Breast epithelium (tissue), 4 donors: ENCODE measurements at regions not wholly inside any gene's neighbourhood (a gene's known extent, or its start where the extent isn't known, plus 50 kb on each side); places are given as distances from the start of the nearest gene placed in this dataset.

Experiments
- DNase-seq, 2 donors: peaks; one replicate each; pipeline ENCODE4 v3.0.0-alpha.2; 2019; ENCODE audit warnings: low spot score in 2 of 2
- H3K27ac ChIP-seq, 2 donors: fragments of 200-600 bp; sonication (generic) in 1 of 2; one replicate each; pipeline ENCODE4 v1.5.1; 2016 to 2019; ENCODE audit warnings: mild to moderate bottlenecking in 1 of 2
- H3K27me3 ChIP-seq, 2 donors: fragments of 200-600 bp; sonication (generic) in 1 of 2; one replicate each; pipeline versions ENCODE4 v1.5.1 to v1.6.0; 2017 to 2019; ENCODE audit warnings: control low read depth in 1 of 2, mild to moderate bottlenecking in 1 of 2
- H3K36me3 ChIP-seq: fragments of 200-600 bp; one replicate; pipeline ENCODE4 v1.5.1; 2019
- H3K4me1 ChIP-seq, 2 donors: fragments of 200-600 bp; sonication (generic); one replicate each; pipeline ENCODE4 v1.5.1; 2016 to 2019; ENCODE audit warnings: control low read depth in 1 of 2
- H3K4me3 ChIP-seq, 3 donors: fragments of 200-600 bp; sonication (generic); 1 replicate in 2 of 3; 2 replicates in 1 of 3; pipeline ENCODE4 v1.5.1; 2016 to 2019; ENCODE audit warnings: mild to moderate bottlenecking in 3 of 3, moderate library complexity in 2 of 3
- H3K9me3 ChIP-seq, 2 donors: fragments of 200-600 bp; sonication (generic) in 1 of 2; one replicate each; pipeline ENCODE4 v1.5.1; 2016 to 2019; ENCODE audit warnings: control low read depth in 1 of 2
- POLR2A ChIP-seq: fragments of 450-650 bp; IDR thresholded peaks from one replicate; pipeline ENCODE4 v1.6.1; 2016; ENCODE audit warnings: antibody characterized with exemption, mild to moderate bottlenecking, moderate library complexity
- POLR2AphosphoS5 ChIP-seq, 3 donors: sonication (generic); formaldehyde crosslinking; IDR thresholded peaks; one replicate each; pipeline ENCODE4 v1.6.1; 2017; ENCODE audit warnings: antibody characterized with exemption in 3 of 3
- intact Hi-C: fragments of 100-400 bp; cut with DNase I; formaldehyde crosslinking; loops from one replicate; pipeline ENCODE4 v1.15.1; 2023; ENCODE audit warnings: low total_unique reads
- TF ChIP-seq, protein P1 (sequence below), 3 donors: fragments of 450-650 bp; IDR thresholded peaks; one replicate each; pipeline ENCODE4 v1.5.1; 2016 to 2017; ENCODE audit warnings: antibody characterized with exemption in 3 of 3, mild to moderate bottlenecking in 3 of 3, moderate library complexity in 3 of 3

DNA sequence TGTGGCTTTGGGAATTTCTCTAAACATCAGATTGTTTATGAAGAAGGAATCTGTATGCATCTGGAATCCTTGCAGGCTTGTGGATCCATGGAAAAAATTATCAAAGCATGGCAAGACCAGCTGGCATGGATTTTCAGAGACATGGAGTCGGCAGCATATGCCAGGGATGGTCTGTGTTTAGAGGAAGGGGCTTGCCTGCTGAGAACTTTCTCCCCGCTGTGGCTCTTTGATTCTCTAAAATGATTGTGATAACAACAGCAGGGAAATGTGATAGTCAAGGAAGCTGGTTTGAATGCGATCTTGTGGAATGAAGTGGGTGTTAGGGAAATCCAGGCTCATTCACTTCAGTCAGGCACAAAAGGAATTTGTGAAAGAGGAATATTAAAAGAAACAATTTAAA lies 245.7 kb upstream of the THRB start:
- H3K27me3 ChIP-seq = no peaks in the 10 kb centered on the region
- intact Hi-C loops = no loop called here
- TF ChIP-seq, protein P1, sequence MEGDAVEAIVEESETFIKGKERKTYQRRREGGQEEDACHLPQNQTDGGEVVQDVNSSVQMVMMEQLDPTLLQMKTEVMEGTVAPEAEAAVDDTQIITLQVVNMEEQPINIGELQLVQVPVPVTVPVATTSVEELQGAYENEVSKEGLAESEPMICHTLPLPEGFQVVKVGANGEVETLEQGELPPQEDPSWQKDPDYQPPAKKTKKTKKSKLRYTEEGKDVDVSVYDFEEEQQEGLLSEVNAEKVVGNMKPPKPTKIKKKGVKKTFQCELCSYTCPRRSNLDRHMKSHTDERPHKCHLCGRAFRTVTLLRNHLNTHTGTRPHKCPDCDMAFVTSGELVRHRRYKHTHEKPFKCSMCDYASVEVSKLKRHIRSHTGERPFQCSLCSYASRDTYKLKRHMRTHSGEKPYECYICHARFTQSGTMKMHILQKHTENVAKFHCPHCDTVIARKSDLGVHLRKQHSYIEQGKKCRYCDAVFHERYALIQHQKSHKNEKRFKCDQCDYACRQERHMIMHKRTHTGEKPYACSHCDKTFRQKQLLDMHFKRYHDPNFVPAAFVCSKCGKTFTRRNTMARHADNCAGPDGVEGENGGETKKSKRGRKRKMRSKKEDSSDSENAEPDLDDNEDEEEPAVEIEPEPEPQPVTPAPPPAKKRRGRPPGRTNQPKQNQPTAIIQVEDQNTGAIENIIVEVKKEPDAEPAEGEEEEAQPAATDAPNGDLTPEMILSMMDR (IDR thresholded peaks at IDR 0.05) = no peak
- TF ChIP-seq POLR2A (no peak), POLR2AphosphoS5 (IDR thresholded peaks at IDR 0.05) (no peak)
- H3K4me3 ChIP-seq = no peak overlapping the region
- H3K36me3 ChIP-seq = no peaks in the 10 kb centered on the region
- H3K27ac ChIP-seq = no peak overlapping the region
- H3K4me1 ChIP-seq = no peaks in the 10 kb centered on the region
- no peaks in the 10 kb centered on the region for H3K9me3 ChIP-seq
- DNase-seq = no peak

DNA sequence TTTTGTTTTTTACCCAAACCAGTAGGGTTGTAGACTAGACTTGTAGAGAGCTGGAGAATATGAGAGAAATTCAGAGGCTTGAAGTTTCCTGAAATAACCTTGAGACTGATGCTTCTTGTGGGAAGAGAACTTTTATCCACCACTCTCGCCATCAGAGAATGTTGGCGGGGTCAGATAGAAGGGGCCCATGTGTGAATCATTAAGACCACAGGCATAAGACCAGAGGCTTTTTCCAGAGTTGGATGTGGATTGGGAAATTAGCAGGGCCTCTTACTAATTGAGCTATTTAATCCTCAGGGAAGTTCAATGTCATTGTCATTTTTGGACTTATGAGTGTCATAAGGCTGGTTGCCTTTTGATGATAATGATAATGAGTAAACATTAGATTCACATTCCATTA lies 246.9 kb upstream of the THRB start:
- Histone ChIP-seq H3K36me3 (no peaks in the 10 kb centered on the region), H3K9me3 (no peaks in the 10 kb centered on the region), H3K4me1 (no peaks in the 10 kb centered on the region), H3K27ac (no peak overlapping the region), H3K4me3 (no peak overlapping the region), H3K27me3 (no peaks in the 10 kb centered on the region)
- intact Hi-C loops = no loop called here
- no peak for DNase-seq
- TF ChIP-seq, protein P1 (IDR thresholded peaks at IDR 0.05) = no peak
- TF ChIP-seq POLR2AphosphoS5 (IDR thresholded peaks at IDR 0.05) (no peak), POLR2A (no peak)

DNA sequence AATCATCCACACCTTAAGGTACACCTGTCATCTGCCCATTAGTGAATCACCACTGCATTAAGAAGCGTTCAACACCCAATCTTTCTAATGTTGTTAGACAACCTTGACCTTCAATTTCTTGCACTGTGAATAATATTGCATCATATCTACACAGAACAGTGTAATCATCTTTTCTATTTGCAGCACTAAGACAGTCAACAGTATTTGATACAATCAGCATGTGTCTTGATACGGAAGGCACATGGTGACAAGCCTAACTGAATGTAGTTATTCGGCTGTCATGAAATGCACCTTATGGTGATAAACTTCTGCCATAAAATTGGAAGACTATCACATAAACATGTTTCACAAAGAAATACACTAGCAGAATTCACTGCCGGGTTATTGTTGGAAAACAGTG lies 253.9 kb upstream of the THRB start:
- TF ChIP-seq POLR2AphosphoS5 (IDR thresholded peaks at IDR 0.05) (no peak), POLR2A (no peak)
- TF ChIP-seq, protein P1 (IDR thresholded peaks at IDR 0.05) = no peak
- Histone ChIP-seq H3K4me3 (no peak overlapping the region), H3K4me1 (no peaks in the 10 kb centered on the region), H3K9me3 (no peaks in the 10 kb centered on the region), H3K27me3 (no peaks in the 10 kb centered on the region), H3K27ac (no peak overlapping the region), H3K36me3 (no peaks in the 10 kb centered on the region)
- DNase-seq = no peak
- intact Hi-C loops = no loop called here

DNA sequence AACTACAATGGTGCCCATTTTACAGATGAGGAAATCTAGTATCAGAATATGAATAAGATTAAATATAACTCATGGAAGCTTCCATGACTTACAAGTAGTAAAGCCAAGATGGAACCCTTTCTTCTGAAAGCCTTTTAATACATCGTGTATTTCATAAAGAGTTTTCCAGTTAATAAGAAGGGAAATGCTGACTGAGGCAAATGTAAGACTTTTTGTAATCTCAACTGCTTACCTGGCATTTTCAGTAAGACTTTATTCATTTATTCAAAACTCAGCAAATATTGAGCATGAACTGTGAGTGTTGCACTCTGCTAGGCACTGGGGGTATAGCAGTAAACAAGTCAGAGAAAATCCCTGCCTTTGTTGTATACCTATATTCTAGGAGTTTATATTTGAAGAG lies 256.4 kb upstream of the THRB start:
- intact Hi-C loops = no loop called here
- H3K27ac ChIP-seq = no peak overlapping the region
- no peak for DNase-seq
- no peaks in the 10 kb centered on the region for H3K9me3 ChIP-seq
- no peaks in the 10 kb centered on the region for H3K4me1 ChIP-seq
- no peaks in the 10 kb centered on the region for H3K27me3 ChIP-seq
- H3K36me3 ChIP-seq = no peaks in the 10 kb centered on the region
- H3K4me3 ChIP-seq = no peak overlapping the region
- no peak for TF ChIP-seq POLR2AphosphoS5 (IDR thresholded peaks at IDR 0.05)
- TF ChIP-seq POLR2A = no peak
- TF ChIP-seq, protein P1 (IDR thresholded peaks at IDR 0.05) = no peak

DNA sequence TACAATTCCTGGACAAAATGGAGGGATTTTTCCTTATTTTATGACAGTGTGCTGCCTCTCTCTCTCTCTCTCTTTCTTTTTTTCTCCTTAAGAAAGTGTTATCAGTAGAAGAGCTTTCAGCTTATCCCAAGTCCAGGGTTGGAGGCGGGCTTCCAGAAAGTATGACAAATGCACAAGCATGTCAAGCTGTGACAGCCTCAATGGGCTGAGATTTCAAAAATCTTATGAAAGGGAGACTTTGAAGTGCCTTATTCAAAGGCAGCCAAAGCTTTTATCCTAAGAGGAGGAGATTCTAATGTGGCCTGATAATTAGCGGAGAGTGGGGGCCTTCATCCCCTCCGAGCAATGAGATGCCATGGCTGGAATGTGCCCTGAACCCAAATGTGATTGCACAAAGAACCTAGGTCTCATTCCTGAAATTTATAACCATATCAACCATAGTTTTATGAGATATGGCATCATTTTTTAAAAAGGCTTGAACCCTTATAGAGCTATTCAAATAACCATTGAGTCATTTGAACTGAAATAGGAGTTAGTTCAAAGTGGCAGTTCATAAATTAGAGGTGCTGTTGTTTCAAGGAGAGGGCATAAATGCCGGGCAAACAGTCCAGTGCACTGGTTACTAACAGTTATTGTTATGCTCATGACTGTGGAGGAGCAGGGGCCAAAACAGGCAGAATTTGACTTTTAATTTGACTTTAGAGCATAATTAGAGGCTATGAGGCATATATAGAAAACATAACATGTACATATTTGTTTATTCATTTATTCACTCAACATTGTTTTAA lies 261.6 kb upstream of the THRB start:
- TF ChIP-seq, protein P1 (IDR thresholded peaks at IDR 0.05) = no peak
- no peak for TF ChIP-seq POLR2AphosphoS5 (IDR thresholded peaks at IDR 0.05)
- TF ChIP-seq POLR2A = no peak
- H3K36me3 ChIP-seq = no peaks in the 10 kb centered on the region
- intact Hi-C loops = no loop called here
- no peak for DNase-seq
- H3K27me3 ChIP-seq = no peaks in the 10 kb centered on the region
- no peaks in the 10 kb centered on the region for H3K4me1 ChIP-seq
- H3K9me3 ChIP-seq = no peaks in the 10 kb centered on the region
- H3K27ac ChIP-seq = no peak overlapping the region
- no peak overlapping the region for H3K4me3 ChIP-seq
